ENCODE measurements at regions not wholly inside any gene's neighbourhood (a gene's known extent, or its start where the extent isn't known, plus 50 kb on each side); places are given as distances from the start of the nearest gene placed in this dataset.

GRCh38 chr1:184813528-184814089 is 59.0 kb upstream of the EDEM3 start:
- no peak overlapping the region for H3K27ac ChIP-seq
- TF ChIP-seq ZFX (IDR thresholded peaks at IDR 0.05) (no peak), CTCF (conservative IDR thresholded peaks at IDR 0.05) (no peak)

- H3K27ac ChIP-seq: no peak overlapping the region
- TF ChIP-seq CTCF (conservative IDR thresholded peaks at IDR 0.05) (no peak), ZFX (IDR thresholded peaks at IDR 0.05) (no peak)
These were observed 56.9 kb upstream of the EDEM3 start for GRCh38 chr1:184811439-184812111.

GRCh38 chr1:184810735-184811343 is 56.2 kb upstream of the EDEM3 start:
- TF ChIP-seq ZFX (IDR thresholded peaks at IDR 0.05): no peak
- no peak for TF ChIP-seq CTCF (conservative IDR thresholded peaks at IDR 0.05)
- H3K27ac ChIP-seq: no peak overlapping the region

GRCh38 chr1:184806296-184806721 is 51.7 kb upstream of the EDEM3 start:
- no peak for TF ChIP-seq CTCF (conservative IDR thresholded peaks at IDR 0.05)
- no peak for TF ChIP-seq ZFX (IDR thresholded peaks at IDR 0.05)
- no peak overlapping the region for H3K27ac ChIP-seq

GRCh38 chr1:184805667-184806295 is 51.1 kb upstream of the EDEM3 start:
- no peak overlapping the region for H3K27ac ChIP-seq
- TF ChIP-seq ZFX (IDR thresholded peaks at IDR 0.05) (no peak), CTCF (conservative IDR thresholded peaks at IDR 0.05) (peak; percentile 95)
